Parathyroid adenoma (tissue), 2 donors: ENCODE measurements at regions not wholly inside any gene's neighbourhood (a gene's known extent, or its start where the extent isn't known, plus 50 kb on each side); places are given as distances from the start of the nearest gene placed in this dataset.
A peak's percentile ranks its signal among the peaks of the same experiment; 100 is the strongest.

ENCODE experiments used
- H2AFZ ChIP-seq: fragments of 300-600 bp; sonication (generic); one replicate; pipeline ENCODE4 v1.7.0; 2017; ENCODE audit warnings: antibody characterized with exemption, mild to moderate bottlenecking
- H3K27ac ChIP-seq: fragments of 300-600 bp; sonication (generic); one replicate; pipeline ENCODE4 v1.7.0; 2017
- H3K27me3 ChIP-seq: fragments of 300-600 bp; sonication (generic); one replicate; pipeline ENCODE4 v1.7.0; 2017; ENCODE audit warnings: low read length; ENCODE audit not compliant: control insufficient read depth, insufficient read depth
- H3K36me3 ChIP-seq: fragments of 300-600 bp; sonication (generic); one replicate; pipeline ENCODE4 v1.7.0; 2017; ENCODE audit warnings: low read length; ENCODE audit not compliant: control insufficient read depth, insufficient read depth
- H3K4me1 ChIP-seq: fragments of 300-600 bp; sonication (generic); one replicate; pipeline ENCODE4 v1.7.0; 2017; ENCODE audit warnings: control low read depth
- H3K4me2 ChIP-seq: fragments of 300-600 bp; sonication (generic); one replicate; pipeline ENCODE4 v1.7.0; 2017; ENCODE audit warnings: low read length
- H3K4me3 ChIP-seq: fragments of 300-600 bp; sonication (generic); one replicate; pipeline ENCODE4 v1.7.0; 2017; ENCODE audit warnings: low read depth, low read length
- H3K79me2 ChIP-seq: fragments of 300-600 bp; sonication (generic); one replicate; pipeline ENCODE4 v1.7.0; 2017; ENCODE audit warnings: control low read depth
- H3K9ac ChIP-seq: fragments of 300-600 bp; sonication (generic); one replicate; pipeline ENCODE4 v1.7.0; 2017; ENCODE audit warnings: mild to moderate bottlenecking
- H3K9me3 ChIP-seq: fragments of 300-600 bp; sonication (generic); one replicate; pipeline ENCODE4 v1.7.0; 2017; ENCODE audit warnings: low read length; ENCODE audit not compliant: control insufficient read depth
- CTCF ChIP-seq: fragments of 300-600 bp; sonication (generic); IDR thresholded peaks from one replicate; pipeline ENCODE4 v1.7.0; 2017; ENCODE audit warnings: antibody characterized with exemption, mild to moderate bottlenecking
- donor health status: primary hyperparathyroidism.

DNA sequence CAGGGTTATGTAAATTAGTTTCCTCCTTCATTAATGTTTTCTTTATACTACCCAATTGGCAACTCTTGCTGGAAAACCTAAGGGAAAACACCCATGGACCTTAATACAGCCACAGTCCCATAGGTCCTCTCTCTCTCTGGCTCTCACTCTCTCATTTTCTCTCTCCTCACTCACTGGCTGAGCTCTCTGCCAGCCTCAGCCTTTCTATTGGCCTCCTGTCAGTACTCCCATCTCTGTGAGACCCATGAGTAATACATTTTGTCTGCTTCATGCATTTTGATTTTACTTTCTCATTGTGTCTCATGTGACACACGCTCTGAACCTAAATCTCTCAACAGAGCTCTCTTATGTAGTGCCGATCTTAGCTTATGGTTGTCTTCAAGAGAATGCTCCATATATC is 907.5 kb downstream of the C6orf118 start:
- TF ChIP-seq CTCF: no peak
- Histone ChIP-seq H3K4me3 (no peak overlapping the region), H3K36me3 (no peaks in the 10 kb centered on the region), H3K9ac (no peak overlapping the region), H3K79me2 (no peaks in the 10 kb centered on the region), H2AFZ (no peak overlapping the region), H3K27me3 (peaks cover 3% of the 10 kb centered on the region), H3K9me3 (no peaks in the 10 kb centered on the region), H3K4me1 (no peaks in the 10 kb centered on the region), H3K4me2 (no peak overlapping the region), H3K27ac (no peak overlapping the region)

DNA sequence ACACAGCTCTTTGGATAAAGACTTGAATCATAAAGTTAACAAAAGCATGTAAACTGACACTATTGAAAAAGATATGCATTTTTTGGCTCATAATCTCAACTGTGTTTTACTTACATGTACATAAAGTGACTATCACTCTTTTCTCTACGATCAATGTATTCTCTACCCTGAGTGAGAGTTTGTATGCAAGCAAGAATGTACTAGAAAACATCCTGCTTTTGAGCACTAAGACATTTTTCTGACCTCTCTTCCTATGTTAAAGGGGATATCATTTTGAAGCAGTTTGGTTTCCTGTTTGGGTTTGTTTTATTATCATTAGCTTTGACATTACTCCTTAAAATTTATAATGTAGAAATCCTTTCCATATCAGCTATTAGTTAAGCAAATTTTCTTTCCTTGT is 910.8 kb downstream of the C6orf118 start:
- no peak for TF ChIP-seq CTCF

DNA sequence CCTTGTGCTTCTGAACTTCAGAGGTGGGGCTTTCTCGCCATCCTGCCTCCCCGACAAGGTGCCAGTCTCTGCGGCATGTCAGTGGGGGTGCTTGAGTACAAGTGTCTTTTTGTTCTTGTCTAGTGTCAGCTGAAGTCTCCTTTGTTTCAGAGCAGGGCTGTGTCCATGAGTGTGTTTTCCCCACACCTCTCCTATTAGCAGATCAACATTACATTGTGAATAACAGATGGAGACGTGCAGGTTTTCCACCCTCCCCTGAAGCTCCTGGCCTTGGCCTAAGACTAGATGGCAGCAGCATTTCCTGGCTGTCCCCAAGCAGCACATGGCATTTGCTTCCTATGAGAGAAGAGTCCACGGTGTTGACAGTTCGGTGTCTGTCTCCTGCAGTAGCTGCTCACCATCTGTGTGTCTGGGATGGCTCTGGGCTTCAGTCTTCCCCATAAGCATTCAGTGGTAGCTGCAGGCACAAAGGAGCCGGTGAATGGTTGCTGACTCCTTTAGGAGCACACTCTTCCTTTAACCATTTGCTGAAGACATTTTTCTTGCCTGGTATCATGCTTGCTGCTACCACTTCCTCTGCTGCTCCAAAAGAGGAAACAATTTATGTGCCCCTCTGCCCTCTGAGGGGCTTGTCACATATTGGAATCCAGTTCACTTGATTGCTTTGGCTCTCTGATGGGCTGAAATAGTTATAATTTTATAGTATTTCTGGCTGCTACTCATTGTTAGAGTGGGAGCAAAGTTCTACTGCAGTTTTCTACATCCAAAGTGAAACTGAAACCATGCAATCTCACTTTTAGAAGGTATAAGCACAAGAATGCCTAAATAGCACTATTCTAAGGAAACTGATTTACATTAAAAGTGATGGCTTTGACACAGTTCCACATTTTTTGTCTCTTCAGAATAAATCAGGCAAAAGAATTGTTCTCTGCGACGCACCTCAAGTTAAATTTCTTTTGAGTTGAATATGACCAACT is 913.0 kb downstream of the C6orf118 start:
- no peak overlapping the region for H3K4me3 ChIP-seq
- H3K9ac ChIP-seq: no peak overlapping the region
- H3K9me3 ChIP-seq: no peaks in the 10 kb centered on the region
- H3K27ac ChIP-seq: no peak overlapping the region
- no peaks in the 10 kb centered on the region for H3K4me1 ChIP-seq
- no peaks in the 10 kb centered on the region for H3K27me3 ChIP-seq
- no peaks in the 10 kb centered on the region for H3K79me2 ChIP-seq
- no peaks in the 10 kb centered on the region for H3K36me3 ChIP-seq
- H2AFZ ChIP-seq: no peak overlapping the region
- no peak for TF ChIP-seq CTCF
- peak overlapping the region; percentile 8 for H3K4me2 ChIP-seq

More for the DNA sequence above, 910.8 kb downstream of the C6orf118 start:
- Histone ChIP-seq H3K4me2 (no peak overlapping the region), H3K79me2 (no peaks in the 10 kb centered on the region), H3K27ac (no peak overlapping the region), H3K4me1 (no peaks in the 10 kb centered on the region), H3K36me3 (no peaks in the 10 kb centered on the region), H2AFZ (no peak overlapping the region), H3K9ac (no peak overlapping the region), H3K27me3 (no peaks in the 10 kb centered on the region), H3K9me3 (no peaks in the 10 kb centered on the region), H3K4me3 (no peak overlapping the region)

GRCh38 chr6:164379795-164380194 is 929.6 kb downstream of the C6orf118 start:
- H3K9me3 ChIP-seq: no peaks in the 10 kb centered on the region
- H3K4me3 ChIP-seq: no peak overlapping the region
- no peak overlapping the region for H3K4me2 ChIP-seq
- H3K27ac ChIP-seq: no peak overlapping the region
- no peaks in the 10 kb centered on the region for H3K27me3 ChIP-seq
- H3K9ac ChIP-seq: no peak overlapping the region
- no peaks in the 10 kb centered on the region for H3K4me1 ChIP-seq
- no peaks in the 10 kb centered on the region for H3K36me3 ChIP-seq
- H2AFZ ChIP-seq: no peak overlapping the region
- no peak for TF ChIP-seq CTCF
- no peaks in the 10 kb centered on the region for H3K79me2 ChIP-seq
